ENCODE measurements at regions not wholly inside any gene's neighbourhood (a gene's known extent, or its start where the extent isn't known, plus 50 kb on each side); places are given as distances from the start of the nearest gene placed in this dataset.

GRCh38 chr2:223433461-223433860 is 168.7 kb downstream of the SCG2 start:
- Histone ChIP-seq H3K4me3 (no peak overlapping the region), H3K27me3 (no peaks in the 10 kb centered on the region), H3K27ac (no peak overlapping the region), H3K9me3 (no peaks in the 10 kb centered on the region), H3K4me1 (no peaks in the 10 kb centered on the region), H3K36me3 (no peaks in the 10 kb centered on the region)
- DNase-seq: no peak
- no peak for TF ChIP-seq CTCF (IDR thresholded peaks at IDR 0.05)
- no peak for TF ChIP-seq POLR2A (IDR thresholded peaks at IDR 0.05)

GRCh38 chr2:223437788-223438187 is 164.4 kb downstream of the SCG2 start:
- Histone ChIP-seq H3K27ac (no peak overlapping the region), H3K4me3 (no peak overlapping the region), H3K27me3 (no peaks in the 10 kb centered on the region), H3K9me3 (no peaks in the 10 kb centered on the region), H3K36me3 (no peaks in the 10 kb centered on the region), H3K4me1 (no peaks in the 10 kb centered on the region)
- DNase-seq: no peak
- TF ChIP-seq CTCF (IDR thresholded peaks at IDR 0.05) (no peak), POLR2A (IDR thresholded peaks at IDR 0.05) (no peak)

GRCh38 chr2:223439184-223439583 is 163.0 kb downstream of the SCG2 start:
- H3K27ac ChIP-seq: no peak overlapping the region
- TF ChIP-seq POLR2A (IDR thresholded peaks at IDR 0.05) (no peak), CTCF (IDR thresholded peaks at IDR 0.05) (no peak)
- no peaks in the 10 kb centered on the region for H3K27me3 ChIP-seq
- H3K9me3 ChIP-seq: no peaks in the 10 kb centered on the region
- no peak for DNase-seq
- no peak overlapping the region for H3K4me3 ChIP-seq
- H3K36me3 ChIP-seq: no peaks in the 10 kb centered on the region
- no peaks in the 10 kb centered on the region for H3K4me1 ChIP-seq

- Histone ChIP-seq H3K36me3 (no peaks in the 10 kb centered on the region), H3K4me3 (no peak overlapping the region), H3K9me3 (no peaks in the 10 kb centered on the region), H3K27ac (no peak overlapping the region), H3K27me3 (no peaks in the 10 kb centered on the region), H3K4me1 (no peaks in the 10 kb centered on the region)
- no peak for DNase-seq
- TF ChIP-seq POLR2A (IDR thresholded peaks at IDR 0.05) (no peak), CTCF (IDR thresholded peaks at IDR 0.05) (no peak)
Observed at GRCh38 chr2:223439786-223440185, 162.4 kb downstream of the SCG2 start.

- Histone ChIP-seq H3K27me3 (no peaks in the 10 kb centered on the region), H3K36me3 (no peaks in the 10 kb centered on the region)
- DNase-seq: no peak
Observed at GRCh38 chr2:223442847-223443246, 159.3 kb downstream of the SCG2 start.

GRCh38 chr2:223450246-223450645 is 151.9 kb downstream of the SCG2 start:
- Histone ChIP-seq H3K4me3 (no peak overlapping the region), H3K27me3 (peaks cover 0 to 4% of the 10 kb centered on the region in 2 donors), H3K9me3 (no peaks in the 10 kb centered on the region), H3K27ac (no peak overlapping the region), H3K36me3 (no peaks in the 10 kb centered on the region), H3K4me1 (no peaks in the 10 kb centered on the region)
- DNase-seq: no peak
- TF ChIP-seq CTCF (IDR thresholded peaks at IDR 0.05): no peak
- no peak for TF ChIP-seq POLR2A (IDR thresholded peaks at IDR 0.05)

More at GRCh38 chr2:223442847-223443246, 159.3 kb downstream of the SCG2 start:
- Histone ChIP-seq H3K27ac (no peak overlapping the region), H3K4me3 (no peak overlapping the region), H3K9me3 (no peaks in the 10 kb centered on the region), H3K4me1 (no peaks in the 10 kb centered on the region)
- TF ChIP-seq POLR2A (IDR thresholded peaks at IDR 0.05): no peak
